Mesothelial cell of epicardium (in vitro differentiated cells): ENCODE measurements at regions not wholly inside any gene's neighbourhood (a gene's known extent, or its start where the extent isn't known, plus 50 kb on each side); places are given as distances from the start of the nearest gene placed in this dataset.

Source experiments
- DNase-seq, 2 experiments: peaks; one replicate each; pipeline ENCODE4 v3.0.0; 2021; ENCODE audit warnings: low spot score in 2 of 2; ENCODE audit not compliant: unreplicated experiment in 2 of 2
- H3K27ac Mint-ChIP-seq: 2 replicates; pipeline ENCODE4 v1.8.0; 2021; ENCODE audit warnings: mixed read lengths
- H3K27me3 Mint-ChIP-seq: 2 replicates; pipeline ENCODE4 v1.8.0; 2021; ENCODE audit warnings: low read depth, mixed read lengths
- H3K36me3 Mint-ChIP-seq: 2 replicates; pipeline ENCODE4 v1.8.0; 2021; ENCODE audit warnings: mixed read lengths
- H3K4me1 Mint-ChIP-seq: 2 replicates; pipeline ENCODE4 v1.8.0; 2021; ENCODE audit warnings: mixed read lengths
- H3K4me3 Mint-ChIP-seq: 2 replicates; pipeline ENCODE4 v1.8.0; 2021; ENCODE audit warnings: mild to moderate bottlenecking, moderate library complexity, mixed read lengths
- H3K9me3 Mint-ChIP-seq: 2 replicates; pipeline ENCODE4 v1.8.0; 2021; ENCODE audit warnings: mixed read lengths
- CTCF ChIP-seq: fragments of 200-600 bp; sonication (generic); IDR thresholded peaks from one replicate; pipeline ENCODE4 v1.5.0; 2021; ENCODE audit warnings: antibody characterized with exemption; ENCODE audit not compliant: unreplicated experiment

DNA sequence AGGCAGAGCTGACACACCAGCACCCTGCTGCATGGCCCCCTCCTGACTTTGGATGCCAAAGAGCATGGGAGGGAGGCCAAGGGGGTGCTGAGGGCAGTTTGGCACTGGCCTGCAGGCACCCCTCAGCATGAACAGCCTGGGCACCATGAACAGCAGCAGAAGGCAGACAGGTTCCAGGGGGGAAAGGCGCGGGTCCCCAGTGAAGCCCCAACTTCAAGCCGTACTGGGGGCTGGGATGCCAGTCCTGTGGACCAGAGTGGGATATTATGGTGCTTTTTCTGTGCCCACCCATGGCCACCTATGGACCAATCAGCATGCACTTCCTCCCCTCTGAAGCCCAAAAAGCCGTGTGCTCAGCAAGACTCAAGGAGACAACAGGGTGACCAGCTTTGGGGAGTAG, 389.9 kb downstream of the TEX13C start:
- no peak for DNase-seq
- no peak for TF ChIP-seq CTCF
- no peak overlapping the region for H3K4me3 Mint-ChIP-seq
- H3K9me3 Mint-ChIP-seq = peaks cover 20% of the 10 kb centered on the region
- H3K36me3 Mint-ChIP-seq = no peaks in the 10 kb centered on the region
- H3K27ac Mint-ChIP-seq = no peak overlapping the region
- no peaks in the 10 kb centered on the region for H3K27me3 Mint-ChIP-seq
- no peaks in the 10 kb centered on the region for H3K4me1 Mint-ChIP-seq

- Mint-ChIP-seq H3K27me3 (no peaks in the 10 kb centered on the region), H3K36me3 (no peaks in the 10 kb centered on the region), H3K27ac (no peak overlapping the region), H3K4me1 (no peaks in the 10 kb centered on the region), H3K4me3 (no peak overlapping the region), H3K9me3 (peaks cover 24% of the 10 kb centered on the region)
- no peak for DNase-seq
- no peak for TF ChIP-seq CTCF
Measured at GRCh38 chrX:125710403-125711062, 390.9 kb downstream of the TEX13C start.

DNA sequence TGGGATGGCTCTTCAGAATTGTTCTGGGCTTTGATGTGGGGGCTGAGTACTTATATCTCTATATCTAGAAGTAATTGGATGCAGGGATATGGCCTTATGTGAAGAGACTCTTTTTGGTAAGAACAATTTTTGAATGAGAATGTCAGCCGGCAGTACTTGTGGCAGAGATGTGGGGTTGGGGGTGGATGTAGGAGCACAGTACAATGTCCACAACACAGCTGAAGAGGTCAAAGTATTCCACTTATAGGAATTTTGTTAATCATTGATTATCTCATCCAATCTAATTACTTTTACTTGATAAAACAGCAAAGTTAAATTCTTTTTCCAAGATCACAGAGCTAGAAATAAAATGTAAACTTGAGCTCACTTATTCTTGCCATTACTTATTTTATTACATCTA, 391.4 kb downstream of the TEX13C start:
- H3K4me1 Mint-ChIP-seq = no peaks in the 10 kb centered on the region
- no peak overlapping the region for H3K4me3 Mint-ChIP-seq
- TF ChIP-seq CTCF = no peak
- no peak for DNase-seq
- peaks cover 30% of the 10 kb centered on the region for H3K9me3 Mint-ChIP-seq
- no peaks in the 10 kb centered on the region for H3K27me3 Mint-ChIP-seq
- H3K27ac Mint-ChIP-seq = no peak overlapping the region
- H3K36me3 Mint-ChIP-seq = no peaks in the 10 kb centered on the region

DNA sequence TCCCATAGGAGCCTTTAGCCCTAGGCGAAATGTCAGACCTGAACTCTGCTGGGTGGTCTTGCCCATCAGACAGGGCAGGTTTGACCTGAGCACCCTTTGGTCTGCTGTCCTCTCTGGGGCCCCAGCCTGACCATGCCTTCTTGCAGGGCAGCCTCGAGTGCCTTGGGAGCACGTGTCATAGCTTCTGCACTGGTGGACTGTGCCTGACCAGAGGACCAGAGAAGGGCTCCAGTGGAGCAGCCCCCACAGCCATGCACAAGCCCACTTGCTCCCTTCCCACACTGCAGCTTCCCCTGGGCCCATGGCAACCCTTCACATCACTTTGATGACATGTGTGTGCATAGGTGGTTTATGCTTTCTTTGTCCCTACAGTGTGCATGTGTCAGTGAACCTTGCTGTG, 394.0 kb downstream of the TEX13C start:
- no peak for DNase-seq
- no peaks in the 10 kb centered on the region for H3K36me3 Mint-ChIP-seq
- no peaks in the 10 kb centered on the region for H3K4me1 Mint-ChIP-seq
- TF ChIP-seq CTCF = no peak
- no peaks in the 10 kb centered on the region for H3K27me3 Mint-ChIP-seq
- no peak overlapping the region for H3K4me3 Mint-ChIP-seq
- peaks cover 32% of the 10 kb centered on the region for H3K9me3 Mint-ChIP-seq
- no peak overlapping the region for H3K27ac Mint-ChIP-seq

DNA sequence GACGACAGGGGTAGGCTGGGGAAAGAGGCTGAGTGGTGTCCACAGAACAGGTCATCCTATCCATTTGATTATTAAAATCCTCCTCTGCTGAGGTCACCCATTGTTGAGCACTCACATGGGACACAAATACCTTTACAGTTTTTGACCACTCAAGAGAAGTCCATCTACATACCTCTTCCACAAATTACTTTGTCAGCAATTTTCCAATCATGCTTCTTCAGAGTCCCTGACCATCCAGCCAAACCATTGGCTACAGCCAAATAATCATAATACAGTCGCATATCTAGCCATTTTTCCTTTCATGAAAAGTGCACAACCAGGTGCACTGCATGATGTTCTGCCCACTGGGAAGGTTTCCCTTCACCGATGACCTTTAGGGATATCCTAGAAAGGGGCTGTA, 407.4 kb downstream of the TEX13C start:
- DNase-seq = no peak
- peaks cover 52% of the 10 kb centered on the region for H3K9me3 Mint-ChIP-seq
- no peak overlapping the region for H3K4me3 Mint-ChIP-seq
- H3K4me1 Mint-ChIP-seq = no peaks in the 10 kb centered on the region
- TF ChIP-seq CTCF = no peak
- H3K36me3 Mint-ChIP-seq = no peaks in the 10 kb centered on the region
- H3K27ac Mint-ChIP-seq = no peak overlapping the region
- H3K27me3 Mint-ChIP-seq = no peaks in the 10 kb centered on the region
